HG02840 (cell line): ENCODE measurements at regions not wholly inside any gene's neighbourhood (a gene's known extent, or its start where the extent isn't known, plus 50 kb on each side); places are given as distances from the start of the nearest gene placed in this dataset.
"Not testable (repeated sequence)": the region's sequence is repeated elsewhere in the genome, so short reads cannot be mapped to it uniquely, and the experiment has no call there.

ENCODE experiments used
- ATAC-seq: cut with Tn5 transposase; IDR thresholded peaks from one replicate; pipeline ENCODE4 v1.9.1; 2021; ENCODE audit warnings: mild to moderate bottlenecking, moderate library complexity, moderate number of reproducible peaks; ENCODE audit not compliant: unreplicated experiment, low FRiP score

- no peak for ATAC-seq
These were observed 895.7 kb downstream of the XPNPEP1 start for GRCh38 chr10:109027534-109028185.

- ATAC-seq: no peak
These were observed 898.1 kb downstream of the XPNPEP1 start for GRCh38 chr10:109025172-109025571.

GRCh38 chr10:109022417-109023049, 900.8 kb downstream of the XPNPEP1 start:
- no peak for ATAC-seq

GRCh38 chr10:109019001-109019424, 904.3 kb downstream of the XPNPEP1 start:
- ATAC-seq: no peak

- no peak for ATAC-seq
These were observed 915.8 kb downstream of the XPNPEP1 start for GRCh38 chr10:109007514-109007913.

GRCh38 chr10:108990441-108990840, 932.9 kb downstream of the XPNPEP1 start:
- ATAC-seq: no peak

- ATAC-seq: no peak
These were observed 933.3 kb downstream of the XPNPEP1 start for GRCh38 chr10:108989976-108990375.

- ATAC-seq: no peak
These were observed 941.2 kb downstream of the XPNPEP1 start for GRCh38 chr10:108982159-108982558.

- ATAC-seq: no peak
These were observed 942.4 kb downstream of the XPNPEP1 start for GRCh38 chr10:108980869-108981268.

GRCh38 chr10:108975459-108976058, 947.8 kb downstream of the XPNPEP1 start:
- no peak for ATAC-seq

- ATAC-seq: no peak
These were observed 953.3 kb downstream of the XPNPEP1 start for GRCh38 chr10:108970016-108970415.

GRCh38 chr10:108966411-108966810, 956.9 kb downstream of the XPNPEP1 start:
- ATAC-seq: no peak

GRCh38 chr10:108966005-108966404, 957.3 kb downstream of the XPNPEP1 start:
- ATAC-seq: no peak

- ATAC-seq: no peak
These were observed 961.1 kb downstream of the XPNPEP1 start for GRCh38 chr10:108962172-108962571.

GRCh38 chr10:108957681-108958080, 965.6 kb downstream of the XPNPEP1 start:
- no peak for ATAC-seq

- no peak for ATAC-seq
These were observed 967.2 kb downstream of the XPNPEP1 start for GRCh38 chr10:108956149-108956548.

GRCh38 chr10:108920029-108920428, 1003.3 kb downstream of the XPNPEP1 start:
- ATAC-seq: not testable (repeated sequence)

- no peak for ATAC-seq
These were observed 1010.0 kb downstream of the XPNPEP1 start for GRCh38 chr10:108913300-108913699.

- no peak for ATAC-seq
These were observed 1011.3 kb downstream of the XPNPEP1 start for GRCh38 chr10:108911814-108912541.

GRCh38 chr10:108908096-108908495, 1015.2 kb downstream of the XPNPEP1 start:
- ATAC-seq: no peak

GRCh38 chr10:108905821-108906220, 1017.5 kb downstream of the XPNPEP1 start:
- no peak for ATAC-seq
